ENCODE measurements at regions not wholly inside any gene's neighbourhood (a gene's known extent, or its start where the extent isn't known, plus 50 kb on each side); places are given as distances from the start of the nearest gene placed in this dataset.

GRCh38 chr4:20096911-20097310 lies 154.8 kb upstream of the SLIT2 start:
- POLR2A ChIA-PET, result no interaction called here
- no peak for TF ChIP-seq CTCF (IDR thresholded peaks at IDR 0.05; ENCODE audit: control extremely low read depth, extremely low read depth, low read depth, missing control alignments)

GRCh38 chr4:20095805-20096541 lies 155.7 kb upstream of the SLIT2 start:
- CTCF ChIA-PET, result interaction anchor here (1.2 kb wide), 1 partner anchor 8 kb away, joined by 3 read pairs; no protein-coding TSS in a partner anchor
- TF ChIP-seq CTCF (IDR thresholded peaks at IDR 0.05; ENCODE audit: control extremely low read depth, extremely low read depth, low read depth, missing control alignments), result no peak
- no peak for DNase-seq (ENCODE audit: extremely low spot score)

More at GRCh38 chr4:20096911-20097310, 154.8 kb upstream of the SLIT2 start:
- CTCF ChIA-PET, result interaction anchor here (1.1 to 1.2 kb wide), 2 partner anchors 9 to 22 kb away, joined by 3 read pairs; no protein-coding TSS in a partner anchor
- no peak for DNase-seq (ENCODE audit: extremely low spot score)

GRCh38 chr4:20091781-20092180 lies 159.9 kb upstream of the SLIT2 start:
- ChIA-PET CTCF (no interaction called here), POLR2A (no interaction called here)
- TF ChIP-seq CTCF (IDR thresholded peaks at IDR 0.05; ENCODE audit: control extremely low read depth, extremely low read depth, low read depth, missing control alignments), result no peak
- DNase-seq (ENCODE audit: extremely low spot score), result no peak

More at GRCh38 chr4:20095805-20096541, 155.7 kb upstream of the SLIT2 start:
- POLR2A ChIA-PET, result no interaction called here

- ChIA-PET CTCF (no interaction called here), POLR2A (no interaction called here)
- DNase-seq (ENCODE audit: extremely low spot score), result no peak
- TF ChIP-seq CTCF (IDR thresholded peaks at IDR 0.05; ENCODE audit: control extremely low read depth, extremely low read depth, low read depth, missing control alignments), result no peak
Observed at GRCh38 chr4:20087522-20087911, 164.2 kb upstream of the SLIT2 start.

GRCh38 chr4:20086799-20087521 lies 164.7 kb upstream of the SLIT2 start:
- CTCF ChIA-PET, result no interaction called here
- POLR2A ChIA-PET, result no interaction called here
- DNase-seq (ENCODE audit: extremely low spot score), result no peak
- TF ChIP-seq CTCF (IDR thresholded peaks at IDR 0.05; ENCODE audit: control extremely low read depth, extremely low read depth, low read depth, missing control alignments), result no peak

GRCh38 chr4:20086067-20086798 lies 165.5 kb upstream of the SLIT2 start:
- POLR2A ChIA-PET, result no interaction called here
- CTCF ChIA-PET, result no interaction called here
- DNase-seq (ENCODE audit: extremely low spot score), result no peak
- no peak for TF ChIP-seq CTCF (IDR thresholded peaks at IDR 0.05; ENCODE audit: control extremely low read depth, extremely low read depth, low read depth, missing control alignments)

All from GM10248 (cell line).